RPMI8226 (cell line): ENCODE measurements at regions not wholly inside any gene's neighbourhood (a gene's known extent, or its start where the extent isn't known, plus 50 kb on each side); places are given as distances from the start of the nearest gene placed in this dataset.
A peak's percentile ranks its signal among the peaks of the same experiment; 100 is the strongest.
"Not testable (repeated sequence)": the region's sequence is repeated elsewhere in the genome, so short reads cannot be mapped to it uniquely, and the experiment has no call there.

Experiments
- DNase-seq: peaks from one replicate; pipeline ENCODE4 v3.0.0-alpha.2; 2015

DNA sequence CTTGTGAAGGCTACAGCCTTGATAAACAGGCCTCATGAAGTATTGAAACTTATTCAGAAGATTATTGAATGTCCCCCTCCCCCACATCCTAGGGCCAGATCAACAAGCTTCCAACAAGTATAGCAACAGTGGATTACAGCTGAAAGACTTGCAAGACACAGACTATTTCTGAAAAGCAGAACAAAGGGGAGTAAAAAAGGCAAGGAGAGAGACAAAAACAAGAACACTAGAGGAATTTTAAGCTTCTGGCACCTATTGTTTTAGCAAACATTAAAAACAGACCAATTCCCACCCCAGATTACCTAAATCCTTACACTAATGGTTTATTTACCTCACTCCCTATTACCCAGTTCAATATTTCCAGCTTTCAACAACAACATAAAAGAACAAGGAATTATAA, 446.3 kb upstream of the FSTL5 start:
- no peak for DNase-seq

DNA sequence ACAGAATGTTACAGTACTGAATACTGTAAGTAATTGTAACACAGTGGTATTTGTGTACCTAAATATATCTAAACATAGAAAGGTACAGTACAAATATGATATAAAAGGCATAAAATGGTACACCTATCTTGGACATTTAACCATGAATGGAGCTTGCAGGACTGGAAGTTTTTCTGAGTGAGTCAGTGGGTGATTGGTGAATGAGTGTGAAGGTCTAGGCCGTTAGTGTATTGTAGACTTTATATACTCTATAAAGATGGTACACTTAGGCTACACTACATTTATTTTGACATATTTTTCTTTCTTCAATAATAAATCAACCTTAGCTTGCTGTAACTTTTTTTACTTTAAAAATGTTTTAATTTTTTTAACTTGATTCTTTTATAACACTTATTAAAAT, 422.5 kb upstream of the FSTL5 start:
- DNase-seq: no peak

DNA sequence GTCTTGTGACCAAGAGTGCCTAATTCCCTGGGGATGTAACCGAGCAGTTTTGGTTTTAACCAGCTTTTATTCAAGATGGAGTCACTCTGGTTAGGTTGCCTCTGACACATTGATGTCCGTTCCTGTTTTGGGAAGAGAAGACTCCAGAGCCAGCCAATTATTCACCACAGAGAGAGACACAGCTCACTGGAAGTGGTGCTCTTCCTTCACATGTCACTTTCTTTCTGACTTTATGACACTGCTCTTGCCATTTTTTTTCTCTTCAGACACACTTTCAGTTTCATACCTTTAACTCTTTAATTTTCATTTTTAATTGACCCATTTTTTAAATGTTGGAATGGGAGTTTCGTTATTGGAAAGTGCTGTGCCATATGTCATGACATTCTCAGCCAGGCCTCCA, 418.4 kb upstream of the FSTL5 start:
- no peak for DNase-seq

DNA sequence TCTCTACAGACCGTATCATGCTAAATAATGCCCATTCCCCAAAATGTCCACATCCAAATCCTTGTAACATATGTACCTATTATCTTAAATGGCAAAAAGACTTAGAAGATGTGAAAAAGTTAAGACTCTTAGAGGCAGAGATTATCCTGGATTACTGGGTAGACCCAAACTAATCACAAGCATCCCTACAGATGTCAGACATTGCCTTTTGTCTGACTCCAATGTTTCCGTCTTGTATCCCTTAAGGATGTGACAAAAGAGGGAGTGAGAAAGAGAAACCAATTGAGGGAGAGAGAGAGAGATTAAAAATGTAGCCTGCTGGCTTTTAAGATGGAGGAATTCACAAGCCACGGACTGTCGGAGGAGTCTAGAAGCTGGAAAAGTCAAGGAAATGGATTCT, 401.9 kb upstream of the FSTL5 start:
- DNase-seq: no peak

DNA sequence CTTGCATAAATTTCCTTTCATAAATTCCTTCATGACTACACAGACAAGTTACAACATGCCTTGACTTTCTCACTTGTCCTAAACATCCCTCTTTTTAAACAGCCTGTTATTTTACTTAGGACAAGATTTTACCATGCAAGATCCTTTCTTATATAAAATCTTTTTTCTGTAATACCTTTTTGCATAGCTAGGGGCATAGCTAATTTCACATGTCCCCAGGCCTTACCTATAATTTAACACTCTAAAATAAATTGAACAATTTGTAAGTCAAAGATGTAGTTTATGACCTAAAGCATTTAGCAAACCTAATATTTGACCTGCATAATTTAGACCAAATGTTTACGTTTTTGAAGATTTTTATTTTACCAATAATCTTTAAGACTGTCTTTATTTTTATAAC, 396.3 kb upstream of the FSTL5 start:
- no peak for DNase-seq

DNA sequence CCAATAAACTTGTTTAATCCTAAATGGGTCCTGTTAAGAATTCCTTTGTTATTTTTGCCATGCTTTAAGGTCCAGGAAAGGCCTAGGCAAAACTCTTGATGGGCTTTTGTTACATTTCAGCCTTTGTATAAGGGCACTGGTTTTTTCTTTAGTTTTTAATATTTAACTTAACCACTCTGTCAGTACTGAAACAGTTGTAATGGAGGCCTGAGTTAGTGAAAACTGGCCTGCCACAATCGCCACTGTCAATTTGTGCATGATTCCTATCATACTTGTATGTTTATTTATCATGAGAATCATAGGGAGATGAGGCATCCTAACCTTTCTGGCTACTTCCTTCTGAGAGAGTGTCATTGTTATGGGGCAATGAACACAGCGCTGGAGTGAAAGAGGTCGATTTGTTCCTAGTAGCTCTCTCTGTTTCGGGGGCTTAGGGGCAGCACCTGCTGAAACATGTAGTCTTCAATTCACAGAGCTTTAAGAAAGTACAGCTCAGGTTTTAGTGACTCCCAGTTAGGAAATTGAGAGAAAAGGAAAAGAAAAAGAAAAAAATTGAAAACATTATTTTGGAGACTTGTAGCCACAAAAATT, 393.8 kb upstream of the FSTL5 start:
- DNase-seq: no peak

DNA sequence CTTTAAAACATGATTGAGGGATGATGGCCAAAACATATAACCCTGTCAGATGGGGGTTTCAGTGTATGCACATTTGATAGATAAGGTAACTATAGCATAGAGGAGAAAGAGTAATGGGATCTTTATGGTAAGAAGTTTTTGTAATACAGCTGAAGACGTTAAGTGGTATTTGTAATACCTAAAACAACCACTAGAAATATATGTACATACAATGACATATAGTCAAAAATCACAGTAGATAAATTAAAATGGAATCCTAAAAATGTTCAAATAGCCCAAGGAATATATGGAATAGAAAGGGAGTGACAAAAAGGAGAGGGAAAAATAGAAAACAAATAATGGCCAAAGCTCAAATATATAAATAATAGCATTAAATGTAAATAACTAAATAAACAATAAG, 371.3 kb upstream of the FSTL5 start:
- no peak for DNase-seq

DNA sequence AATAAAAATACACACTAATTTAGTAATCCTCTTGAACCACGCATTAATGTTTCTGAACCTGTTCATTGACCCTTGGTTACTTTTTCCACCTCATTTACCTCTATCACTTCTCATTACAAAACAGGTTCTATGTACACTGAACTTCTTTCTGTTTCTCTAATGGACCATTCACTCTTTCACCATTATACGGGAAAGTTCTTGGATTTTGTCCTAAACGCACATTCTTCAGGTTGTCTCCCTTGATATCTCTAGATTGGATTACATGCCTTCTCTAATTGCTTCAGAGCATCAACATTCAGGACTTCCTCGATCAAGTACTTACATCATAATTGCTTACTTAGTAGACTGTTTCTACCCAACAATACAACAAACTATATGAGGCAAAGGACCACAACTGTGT, 359.4 kb upstream of the FSTL5 start:
- DNase-seq: no peak

DNA sequence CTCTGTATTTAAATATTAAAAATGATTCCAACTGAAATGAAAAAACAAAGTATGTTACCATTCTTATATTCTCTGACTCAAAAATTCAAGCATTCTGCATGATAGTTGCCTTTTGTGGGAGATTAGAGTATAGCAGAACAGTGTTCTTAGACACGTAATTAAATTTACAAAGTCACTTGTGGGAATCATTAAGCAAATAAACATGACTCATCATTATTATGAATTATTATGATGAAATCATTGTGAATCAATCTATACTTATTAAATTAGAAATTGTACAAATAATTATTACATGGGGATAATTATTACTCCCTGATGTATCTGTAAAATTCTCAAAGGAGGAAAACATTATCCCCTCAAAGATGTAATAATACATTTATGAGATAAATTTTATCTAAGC, 358.9 kb upstream of the FSTL5 start:
- no peak for DNase-seq

DNA sequence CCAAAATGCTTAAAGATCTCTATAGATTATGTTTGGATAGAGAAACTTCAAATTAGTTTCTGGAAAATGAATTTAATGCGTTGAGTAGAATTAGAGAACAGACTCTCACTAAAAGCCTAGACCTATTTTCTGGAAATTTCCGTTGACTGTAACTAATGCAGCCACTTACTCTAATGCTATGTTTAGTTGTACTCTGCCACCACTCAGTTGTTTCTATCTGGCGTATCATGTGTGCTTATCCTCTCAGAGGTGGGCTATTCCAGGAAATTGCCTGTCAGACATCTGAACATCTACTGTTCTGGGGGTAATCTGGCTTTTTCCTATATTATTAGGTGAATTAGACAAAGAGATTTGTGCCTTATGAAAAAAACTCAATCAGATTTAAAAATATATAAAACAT, 347.1 kb upstream of the FSTL5 start:
- DNase-seq: no peak

DNA sequence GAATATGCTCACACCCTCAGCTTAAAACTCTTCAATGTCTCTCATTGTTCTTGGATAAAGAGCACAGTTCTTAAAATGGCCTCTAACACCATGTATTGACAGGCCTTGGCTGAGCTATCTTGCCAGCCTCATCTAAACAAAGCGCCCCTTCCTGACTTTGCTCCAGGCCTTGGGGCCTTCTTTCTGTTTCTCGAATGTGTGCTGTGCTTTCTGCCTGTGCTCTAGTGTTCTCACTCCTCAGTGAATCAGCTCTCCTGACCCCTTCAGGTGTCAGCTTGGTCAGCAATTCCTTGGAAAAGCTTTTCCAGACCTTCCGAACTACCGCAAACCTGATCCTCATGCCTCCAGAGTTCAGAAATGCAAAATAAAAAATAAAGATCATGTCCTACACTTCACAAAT, 346.3 kb upstream of the FSTL5 start:
- no peak for DNase-seq

DNA sequence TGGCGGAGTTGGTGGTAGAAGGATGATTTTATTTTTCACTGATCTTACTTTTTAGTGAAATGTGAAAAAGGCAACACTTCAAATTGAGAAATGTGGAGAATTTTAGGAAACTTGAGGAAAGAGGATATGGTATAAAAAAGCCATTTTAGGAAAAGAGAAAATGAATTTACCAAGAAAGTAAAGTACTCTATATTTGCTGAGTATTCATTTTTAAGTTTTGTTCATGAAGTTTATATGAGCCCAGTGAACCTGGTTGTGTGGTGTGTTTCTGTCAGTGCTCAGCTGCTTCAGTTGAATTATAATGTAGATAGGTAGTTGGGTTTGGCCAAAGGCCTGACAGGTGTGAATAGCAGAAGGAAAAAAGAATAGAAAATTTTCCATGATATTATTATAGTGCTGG, 345.5 kb upstream of the FSTL5 start:
- DNase-seq: no peak

DNA sequence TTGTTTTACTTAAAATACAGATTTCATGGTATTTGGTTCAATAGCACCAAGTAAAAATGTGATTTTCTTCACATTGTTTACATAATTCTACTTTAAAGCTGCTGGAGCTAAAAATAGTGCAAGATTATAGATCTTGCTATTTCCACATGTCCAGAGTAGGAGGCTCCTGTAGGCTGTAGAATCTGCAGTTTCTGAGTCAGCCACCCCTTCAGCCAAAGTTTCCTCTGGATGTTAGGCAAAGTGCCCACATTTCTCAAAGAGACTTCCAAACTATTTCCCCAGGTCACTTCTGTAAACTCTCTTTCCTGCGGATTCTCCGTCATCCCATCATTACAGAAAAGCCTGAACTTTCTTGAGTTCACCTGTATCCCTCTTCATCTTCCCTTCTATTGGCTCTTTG, 342.5 kb upstream of the FSTL5 start:
- no peak for DNase-seq

DNA sequence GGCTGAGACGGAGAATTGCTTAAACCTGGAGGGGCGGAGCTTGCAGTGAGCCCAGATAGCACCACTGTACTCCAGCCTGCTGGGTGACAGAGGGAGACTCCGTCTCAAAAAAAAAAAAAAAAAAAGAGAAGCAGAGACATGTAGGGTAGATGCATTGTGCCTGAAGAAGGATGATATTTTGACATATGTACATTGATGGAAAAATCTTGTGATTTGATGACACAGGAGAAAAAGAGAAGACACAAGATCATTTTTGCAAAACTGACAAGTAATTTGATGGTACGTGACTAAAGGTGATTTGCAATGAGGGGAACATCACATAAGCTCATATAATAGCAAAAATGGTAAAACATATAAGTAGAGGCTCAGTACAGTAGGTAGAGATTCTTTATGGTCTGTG, 340.1 kb upstream of the FSTL5 start:
- no peak for DNase-seq

DNA sequence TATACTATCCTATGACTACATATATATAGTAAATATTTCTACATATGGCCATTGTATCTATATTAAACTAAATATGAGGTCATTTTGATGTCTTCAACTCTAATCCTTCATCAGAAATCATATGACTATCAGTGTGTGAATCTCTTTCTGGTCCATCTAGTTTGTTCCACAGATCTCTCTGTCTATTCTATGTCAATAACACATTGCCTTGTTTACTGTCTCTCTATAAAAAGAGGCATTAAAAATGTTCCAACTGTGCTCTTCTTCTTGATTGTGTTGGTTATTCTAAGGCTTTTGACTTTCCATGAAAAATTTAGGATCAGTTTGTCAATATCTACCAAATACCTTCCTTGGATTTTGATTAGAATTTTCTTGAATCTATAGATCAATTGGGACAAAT, 338.3 kb upstream of the FSTL5 start:
- no peak for DNase-seq

DNA sequence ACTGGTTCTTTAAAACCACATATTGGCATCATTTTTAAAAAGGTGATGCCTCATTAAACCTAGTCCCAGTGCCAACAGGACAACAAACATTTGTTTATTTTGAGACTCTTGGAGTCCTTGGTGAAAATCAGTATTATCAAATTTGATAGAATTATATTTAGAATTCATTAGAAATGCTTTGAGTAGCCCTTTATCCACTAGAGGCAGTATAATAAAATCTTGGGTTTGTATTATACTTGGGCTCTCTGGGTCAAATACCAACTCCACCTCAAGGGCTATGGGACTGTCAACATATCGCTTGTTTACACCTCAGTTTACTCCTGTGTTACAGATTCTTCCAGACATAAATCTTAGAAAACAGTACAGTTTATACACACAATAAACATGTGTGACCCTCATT, 335.7 kb upstream of the FSTL5 start:
- DNase-seq: no peak

DNA sequence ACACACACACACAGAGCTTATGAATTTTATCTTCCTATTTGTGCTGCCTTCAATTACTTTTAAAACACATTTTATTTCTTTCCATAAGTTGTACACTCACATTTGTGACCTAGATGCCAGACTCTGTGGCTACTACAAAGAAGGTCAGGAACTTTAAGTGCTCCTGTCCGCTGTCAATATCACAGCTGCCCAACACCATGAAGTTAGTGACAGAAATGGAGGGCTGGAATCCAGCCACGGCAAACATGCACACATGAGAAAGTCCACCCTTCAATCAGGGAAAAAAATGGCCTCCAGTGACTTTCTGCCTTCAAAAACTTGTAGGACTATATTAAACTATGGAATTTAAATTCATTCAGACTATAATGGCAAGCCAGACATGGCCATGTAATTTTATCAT, 334.4 kb upstream of the FSTL5 start:
- DNase-seq: no peak

DNA sequence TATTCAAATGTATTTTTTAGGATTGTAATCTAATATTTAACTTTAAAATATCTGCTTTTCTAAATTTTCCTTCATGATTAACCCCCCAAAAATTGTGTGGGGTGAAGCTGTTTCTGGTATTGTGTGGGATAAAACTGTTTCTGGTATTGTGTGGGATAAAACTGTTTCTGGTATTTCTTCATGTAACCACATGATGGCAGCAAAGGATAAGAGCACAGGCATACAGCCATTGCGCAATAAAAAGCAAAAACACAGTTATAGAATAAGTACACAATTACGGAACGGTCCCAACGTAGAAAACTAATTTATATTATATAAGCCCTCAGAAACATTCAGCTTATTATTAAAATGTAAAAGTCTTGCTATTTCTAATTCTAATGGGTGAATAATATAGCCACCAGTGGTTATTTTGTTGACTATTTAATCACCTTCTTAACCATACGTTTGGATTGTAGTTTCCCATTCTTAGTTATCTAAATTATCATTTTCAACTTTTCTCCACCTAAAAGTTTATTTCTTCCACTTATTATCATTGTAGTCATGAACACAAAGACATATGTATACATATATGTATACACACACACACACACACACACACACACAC, 333.9 kb upstream of the FSTL5 start:
- peak; percentile 16 for DNase-seq

DNA sequence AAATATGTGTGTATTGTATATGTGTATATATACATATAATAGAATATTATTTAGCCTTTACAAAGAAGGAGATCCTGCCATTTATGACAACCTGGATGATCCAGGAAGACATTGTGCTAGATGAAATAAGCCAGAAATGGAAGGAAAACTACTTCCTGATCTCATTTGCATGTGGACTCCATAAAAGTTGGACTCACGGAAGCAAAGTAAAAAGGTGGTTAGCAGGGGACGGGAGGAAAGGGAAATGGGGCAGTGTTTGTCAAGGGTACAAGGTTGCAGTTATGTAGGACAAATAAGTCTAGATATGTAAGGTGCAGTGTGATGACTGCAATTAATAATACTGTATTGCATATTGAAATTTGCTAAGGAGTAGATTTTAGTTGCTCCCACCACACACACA, 331.1 kb upstream of the FSTL5 start:
- DNase-seq: no peak

DNA sequence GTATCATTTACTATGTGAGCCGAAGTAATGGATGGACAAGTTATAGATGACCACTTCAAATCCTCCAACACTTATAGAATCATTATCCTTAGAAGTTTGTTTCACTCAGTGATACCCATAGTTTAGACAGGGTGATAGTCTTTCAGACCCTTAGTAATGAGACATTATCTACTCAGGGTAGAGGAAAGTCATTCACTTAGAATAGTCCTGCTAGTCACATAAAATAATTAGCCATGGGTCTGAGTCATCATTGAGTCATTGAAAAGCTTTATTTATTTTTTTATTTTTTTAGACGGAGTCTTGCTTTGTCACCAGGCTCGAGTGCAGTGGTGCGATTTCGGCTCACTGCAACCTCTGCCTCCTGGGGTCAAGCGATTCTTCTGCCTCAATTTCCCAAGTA, 321.7 kb upstream of the FSTL5 start:
- no peak for DNase-seq

DNA sequence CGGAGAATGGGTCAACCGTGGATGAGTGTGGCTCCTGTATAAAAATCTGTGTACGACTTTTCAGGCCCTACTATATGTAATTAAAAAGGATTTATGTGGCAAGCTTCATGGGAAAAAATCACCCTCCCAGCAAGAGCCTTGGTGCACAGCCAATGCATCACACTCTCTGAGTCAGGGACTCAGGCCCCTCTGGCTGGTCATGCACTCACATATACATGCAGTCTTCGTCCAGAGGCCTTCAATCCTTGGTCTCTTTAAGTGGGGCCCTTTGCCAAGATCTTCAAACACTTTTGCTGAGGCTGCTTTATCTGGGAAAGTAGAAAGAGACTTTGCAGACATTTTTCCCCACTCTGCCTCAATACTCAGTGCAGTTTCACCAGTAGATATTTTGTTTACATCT, 311.4 kb upstream of the FSTL5 start:
- DNase-seq: no peak

DNA sequence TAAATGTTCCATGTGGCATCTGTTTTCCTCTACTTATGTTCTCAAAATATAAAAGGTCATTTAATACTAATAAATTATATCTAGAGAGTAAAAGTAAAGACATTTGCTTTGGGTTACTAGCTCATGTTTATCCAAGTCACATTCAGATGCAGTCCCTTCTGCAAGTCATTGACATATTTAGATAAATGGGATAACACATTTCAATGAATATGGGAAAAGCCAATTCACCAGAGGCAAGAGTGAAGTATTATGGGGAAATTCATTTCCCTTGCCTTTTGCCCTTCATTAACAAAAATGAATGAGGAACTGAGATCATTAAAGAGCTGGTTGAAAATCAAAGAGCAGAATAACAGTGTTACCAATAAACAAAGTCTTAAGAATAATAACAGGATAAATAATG, 306.2 kb upstream of the FSTL5 start:
- DNase-seq: no peak

DNA sequence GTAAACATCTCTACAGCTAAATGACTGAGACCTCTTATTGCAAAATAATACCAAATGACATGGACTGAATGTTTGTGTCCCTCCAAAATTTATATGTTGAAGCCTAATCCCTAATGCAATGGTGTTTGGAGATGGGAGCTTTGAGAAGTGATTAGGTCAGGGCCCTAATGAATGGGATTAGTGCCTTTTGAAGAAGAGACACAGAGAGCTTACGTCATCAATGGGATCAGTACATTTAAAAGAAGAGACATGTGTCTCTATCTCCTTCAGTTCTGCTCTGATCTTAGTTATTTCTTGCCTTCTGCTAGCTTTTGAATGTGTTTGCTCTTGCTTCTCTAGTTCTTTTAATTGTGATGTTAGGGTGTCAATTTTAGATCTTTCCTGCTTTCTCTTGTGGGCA, 301.6 kb upstream of the FSTL5 start:
- DNase-seq: not testable (repeated sequence)

DNA sequence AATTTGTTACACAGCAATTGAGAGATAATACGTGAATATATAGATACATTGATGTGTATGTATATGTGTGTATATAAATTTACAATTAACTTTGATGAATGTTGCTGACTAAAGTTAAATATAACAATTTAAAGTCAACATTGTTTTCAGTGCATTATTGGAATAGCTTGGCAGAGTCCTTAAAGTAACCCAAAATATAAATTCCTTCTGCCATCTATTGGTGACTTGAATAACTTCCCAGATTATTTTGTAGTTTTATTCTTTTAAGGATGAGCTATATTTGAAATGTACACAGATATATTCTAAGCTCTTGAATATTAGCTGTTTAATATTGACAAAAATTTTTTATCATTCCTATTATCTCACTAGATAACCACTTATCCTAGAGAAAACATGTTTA, 298.2 kb upstream of the FSTL5 start:
- no peak for DNase-seq

DNA sequence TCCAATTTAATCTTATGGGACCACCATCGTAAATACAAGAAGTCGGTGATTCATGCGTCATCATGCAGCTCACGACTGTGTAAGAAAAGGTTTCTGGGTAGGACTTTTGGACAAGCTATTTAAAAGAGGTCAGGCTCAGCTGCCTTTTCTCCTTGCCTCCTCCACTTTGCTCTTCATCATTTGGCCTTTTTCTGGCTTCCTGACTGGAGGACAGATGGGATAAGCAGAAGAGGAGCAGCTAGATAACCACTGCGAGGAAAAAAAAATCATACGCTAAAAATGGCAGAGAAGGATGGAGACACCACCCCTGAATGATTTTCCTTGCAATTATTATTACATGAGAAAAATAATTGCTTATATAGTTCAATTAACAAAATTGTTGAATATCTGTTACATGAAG, 294.3 kb upstream of the FSTL5 start:
- DNase-seq: no peak
